ENCODE measurements at regions not wholly inside any gene's neighbourhood (a gene's known extent, or its start where the extent isn't known, plus 50 kb on each side); places are given as distances from the start of the nearest gene placed in this dataset.
"Not testable (repeated sequence)": the region's sequence is repeated elsewhere in the genome, so short reads cannot be mapped to it uniquely, and the experiment has no call there.

- not testable (repeated sequence) for TF ChIP-seq EZH2phosphoT487 (IDR thresholded peaks at IDR 0.05; ENCODE audit: low read depth); CTCF (IDR thresholded peaks at IDR 0.05; ENCODE audit: low read depth, low read length)
Measured at GRCh38 chr15:24260407-24260806, 415.2 kb upstream of the NPAP1 start.
